GM12865 (cell line): ENCODE measurements at regions not wholly inside any gene's neighbourhood (a gene's known extent, or its start where the extent isn't known, plus 50 kb on each side); places are given as distances from the start of the nearest gene placed in this dataset.

ENCODE experiments used
- DNase-seq: peaks from one replicate; pipeline ENCODE4 v3.0.0; 2010; ENCODE audit warnings: low read depth
- H3K4me3 ChIP-seq: 2 replicates; pipeline ENCODE4 v1.5.1; 2011; ENCODE audit warnings: mild to moderate bottlenecking, low read depth, low read length, control low read depth
- TF ChIP-seq, protein P1 (sequence below): IDR thresholded peaks from 2 replicates; pipeline ENCODE4 v1.5.1; 2011; ENCODE audit warnings: low read length, control low read depth, low read depth, inconsistent platforms; ENCODE audit not compliant: insufficient read depth; ENCODE audit errors: missing control alignments

GRCh38 chr6:51509597-51509996 lies 577.8 kb downstream of the PKHD1 start:
- H3K4me3 ChIP-seq = no peak overlapping the region
- TF ChIP-seq, protein P1, sequence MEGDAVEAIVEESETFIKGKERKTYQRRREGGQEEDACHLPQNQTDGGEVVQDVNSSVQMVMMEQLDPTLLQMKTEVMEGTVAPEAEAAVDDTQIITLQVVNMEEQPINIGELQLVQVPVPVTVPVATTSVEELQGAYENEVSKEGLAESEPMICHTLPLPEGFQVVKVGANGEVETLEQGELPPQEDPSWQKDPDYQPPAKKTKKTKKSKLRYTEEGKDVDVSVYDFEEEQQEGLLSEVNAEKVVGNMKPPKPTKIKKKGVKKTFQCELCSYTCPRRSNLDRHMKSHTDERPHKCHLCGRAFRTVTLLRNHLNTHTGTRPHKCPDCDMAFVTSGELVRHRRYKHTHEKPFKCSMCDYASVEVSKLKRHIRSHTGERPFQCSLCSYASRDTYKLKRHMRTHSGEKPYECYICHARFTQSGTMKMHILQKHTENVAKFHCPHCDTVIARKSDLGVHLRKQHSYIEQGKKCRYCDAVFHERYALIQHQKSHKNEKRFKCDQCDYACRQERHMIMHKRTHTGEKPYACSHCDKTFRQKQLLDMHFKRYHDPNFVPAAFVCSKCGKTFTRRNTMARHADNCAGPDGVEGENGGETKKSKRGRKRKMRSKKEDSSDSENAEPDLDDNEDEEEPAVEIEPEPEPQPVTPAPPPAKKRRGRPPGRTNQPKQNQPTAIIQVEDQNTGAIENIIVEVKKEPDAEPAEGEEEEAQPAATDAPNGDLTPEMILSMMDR = no peak
- no peak for DNase-seq

- no peak for DNase-seq
- no peak overlapping the region for H3K4me3 ChIP-seq
- TF ChIP-seq, protein P1 = no peak
Observed at GRCh38 chr6:51511081-51511480, 576.3 kb downstream of the PKHD1 start.

DNA sequence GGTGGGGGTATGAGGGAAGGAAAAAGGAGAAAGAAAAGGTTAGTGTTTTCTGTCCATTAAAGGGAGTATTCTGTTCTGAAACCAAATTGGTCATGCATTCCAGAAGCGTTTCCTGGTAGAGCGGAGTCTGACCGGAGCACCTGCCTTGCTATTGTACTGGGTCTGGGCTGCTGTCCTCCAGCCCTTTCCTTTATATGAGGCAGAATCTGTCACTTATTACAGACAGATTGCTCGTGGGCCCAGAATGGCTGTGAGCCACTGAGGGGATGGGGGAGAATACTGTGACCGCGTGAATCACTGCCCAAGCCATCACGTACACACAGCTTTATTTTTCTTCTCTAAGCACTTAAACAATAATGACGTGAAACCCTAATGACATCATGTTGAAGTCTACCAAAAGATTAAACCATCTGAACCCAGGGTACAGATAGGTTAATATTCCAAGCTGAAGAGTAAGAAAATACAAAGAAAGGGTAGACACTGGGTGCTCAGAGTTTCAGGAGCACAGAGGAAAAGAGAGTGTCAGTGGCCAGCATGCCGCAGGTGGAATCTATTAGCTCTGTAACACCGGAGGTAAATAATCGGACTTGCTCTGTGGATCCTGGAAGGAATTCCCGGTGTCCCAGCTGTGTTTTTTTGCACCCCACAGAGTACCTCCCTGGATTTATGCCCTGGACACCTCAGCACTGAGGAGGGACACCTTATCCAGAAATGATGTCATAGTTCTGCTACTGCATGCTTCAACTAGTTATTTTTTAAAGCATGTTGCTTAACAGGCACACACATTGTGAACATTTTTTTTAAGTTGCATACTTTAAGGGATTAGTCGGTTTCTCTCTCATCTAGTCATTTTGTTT lies 573.3 kb downstream of the PKHD1 start:
- no peak overlapping the region for H3K4me3 ChIP-seq
- DNase-seq = no peak
- TF ChIP-seq, protein P1 = no peak

GRCh38 chr6:51514748-51515402 lies 572.5 kb downstream of the PKHD1 start:
- no peak for DNase-seq
- no peak overlapping the region for H3K4me3 ChIP-seq
- TF ChIP-seq, protein P1 = peak; percentile 15

DNA sequence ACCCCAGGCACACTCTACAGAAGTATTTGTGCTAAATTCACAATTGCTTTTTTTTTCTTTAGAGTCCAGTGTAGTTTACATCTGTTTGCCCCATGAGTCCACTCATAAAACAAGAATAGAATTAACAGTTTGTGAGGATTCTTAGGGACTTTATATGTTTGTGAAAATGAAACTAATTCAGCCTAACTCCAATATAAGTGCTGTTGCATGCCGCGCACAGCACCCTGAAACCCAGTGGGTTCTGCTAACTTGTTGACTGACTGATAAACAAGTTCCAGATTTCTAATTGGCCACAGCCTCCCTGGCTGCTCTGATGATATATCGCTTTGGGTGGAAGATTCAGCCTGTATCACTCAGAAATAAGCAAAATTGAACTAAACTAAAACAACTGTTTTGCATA lies 561.4 kb downstream of the PKHD1 start:
- DNase-seq = no peak
- TF ChIP-seq, protein P1 = no peak

DNA sequence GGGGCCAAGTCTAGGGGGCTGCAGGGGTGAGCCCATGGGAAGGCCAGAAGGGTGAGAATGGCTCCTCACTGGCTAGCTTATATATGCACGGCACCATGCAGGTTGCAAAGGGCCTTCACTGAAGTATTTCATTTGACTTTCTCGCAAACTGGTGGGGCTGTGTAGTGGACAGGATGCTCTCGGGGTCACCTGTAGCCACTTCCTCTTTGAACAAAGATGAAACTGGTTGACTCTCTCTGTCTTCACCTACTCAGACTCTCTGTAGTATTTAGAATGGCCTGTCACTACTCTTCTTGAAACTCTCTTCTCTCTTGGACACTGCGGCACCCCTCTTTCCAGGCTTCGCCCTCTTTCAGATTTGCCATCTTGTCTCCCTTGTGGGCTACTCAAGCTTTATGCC lies 560.5 kb downstream of the PKHD1 start:
- DNase-seq = peak; percentile 12
- H3K4me3 ChIP-seq = no peak overlapping the region
- TF ChIP-seq, protein P1 = no peak

More for the DNA sequence above, 561.4 kb downstream of the PKHD1 start:
- no peak overlapping the region for H3K4me3 ChIP-seq
